Lower lobe of right lung (tissue), 2 donors: ENCODE measurements at regions not wholly inside any gene's neighbourhood (a gene's known extent, or its start where the extent isn't known, plus 50 kb on each side); places are given as distances from the start of the nearest gene placed in this dataset.

Source experiments
- ATAC-seq, 2 donors: fragments of 200-7000 bp; cut with Tn5 transposase; one replicate each; pipeline ENCODE4 v1.9.1; 2020 to 2022; ENCODE audit warnings: mild to moderate bottlenecking in 2 of 2, moderate library complexity in 2 of 2
- DNase-seq: peaks from one replicate; pipeline ENCODE4 v3.0.0-alpha.2; 2020
- H3K27ac ChIP-seq: fragments of 200-600 bp; one replicate; pipeline ENCODE4 v1.8.0; 2022
- H3K27me3 ChIP-seq: fragments of 200-600 bp; one replicate; pipeline ENCODE4 v1.8.0; 2022; ENCODE audit warnings: low read depth
- H3K36me3 ChIP-seq: fragments of 200-600 bp; one replicate; pipeline ENCODE4 v1.8.0; 2022; ENCODE audit warnings: mild to moderate bottlenecking
- H3K4me1 ChIP-seq: fragments of 200-600 bp; one replicate; pipeline ENCODE4 v1.8.0; 2022
- H3K4me3 ChIP-seq: fragments of 200-600 bp; one replicate; pipeline ENCODE4 v1.8.0; 2022; ENCODE audit warnings: mild to moderate bottlenecking
- H3K9me3 ChIP-seq: fragments of 200-600 bp; one replicate; pipeline ENCODE4 v1.8.0; 2022
- CTCF ChIP-seq: fragments of 200-600 bp; IDR thresholded peaks from one replicate; pipeline ENCODE4 v1.8.0; 2022; ENCODE audit warnings: antibody characterized with exemption, mild to moderate bottlenecking
- intact Hi-C: fragments of 100-400 bp; cut with DNase I; formaldehyde crosslinking; loops from one replicate; pipeline ENCODE4 v1.11.0; 2022
- donor health status: DM: no; HTN: yes; CAD: no; lungs with severe emphysema.

DNA sequence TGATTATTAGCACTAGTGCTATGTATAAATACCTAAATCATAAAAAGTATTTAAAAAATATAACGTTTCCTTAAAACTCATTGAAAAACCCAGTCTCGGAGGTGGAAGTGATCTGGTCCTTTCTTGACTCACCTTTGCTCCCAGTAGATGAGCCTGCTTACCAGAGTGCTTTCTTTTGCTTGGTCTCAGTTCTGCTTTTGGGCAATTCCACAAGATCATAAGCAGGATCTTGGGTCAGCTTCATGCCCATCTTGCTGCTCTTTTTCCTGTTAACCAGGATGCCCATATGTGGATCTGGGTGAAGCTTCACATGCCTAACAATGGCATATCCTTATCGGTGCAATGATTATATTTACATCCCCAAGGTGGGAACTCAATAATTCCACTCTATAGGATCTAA, 332.1 kb upstream of the FAM98A start:
- intact Hi-C loops: no loop called here
- Histone ChIP-seq H3K27ac (no peak overlapping the region), H3K27me3 (no peaks in the 10 kb centered on the region), H3K36me3 (no peaks in the 10 kb centered on the region), H3K9me3 (no peaks in the 10 kb centered on the region), H3K4me1 (no peaks in the 10 kb centered on the region), H3K4me3 (no peak overlapping the region)
- no peak for ATAC-seq
- no peak for DNase-seq
- no peak for TF ChIP-seq CTCF

GRCh38 chr2:33929467-33929866, 330.4 kb upstream of the FAM98A start:
- Histone ChIP-seq H3K27ac (no peak overlapping the region), H3K27me3 (no peaks in the 10 kb centered on the region), H3K4me3 (no peak overlapping the region), H3K9me3 (no peaks in the 10 kb centered on the region), H3K36me3 (no peaks in the 10 kb centered on the region), H3K4me1 (no peaks in the 10 kb centered on the region)
- DNase-seq: no peak
- intact Hi-C loops: no loop called here
- no peak for TF ChIP-seq CTCF
- ATAC-seq: no peak

DNA sequence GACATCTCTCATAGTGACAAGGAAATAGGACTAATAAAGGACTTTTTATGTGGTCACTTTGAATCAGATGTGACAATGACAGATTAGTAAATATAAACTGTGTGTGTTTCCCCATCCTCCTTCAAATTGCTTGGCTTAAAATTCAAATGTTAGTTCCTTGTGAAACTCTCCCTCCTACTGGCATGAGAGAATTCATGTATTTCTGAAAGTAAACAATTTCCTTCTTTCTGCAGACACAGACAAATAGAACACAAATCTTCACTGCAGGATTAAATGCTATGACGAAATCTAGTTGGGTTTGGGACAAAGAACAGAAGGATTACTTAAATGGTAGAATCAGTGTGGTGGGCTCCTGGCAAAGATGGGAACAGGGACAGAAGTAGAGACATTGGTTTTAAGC, 328.7 kb upstream of the FAM98A start:
- no peak for DNase-seq
- TF ChIP-seq CTCF: no peak
- ATAC-seq: no peak
- Histone ChIP-seq H3K27ac (no peak overlapping the region), H3K9me3 (no peaks in the 10 kb centered on the region), H3K36me3 (no peaks in the 10 kb centered on the region), H3K4me3 (no peak overlapping the region), H3K27me3 (no peaks in the 10 kb centered on the region), H3K4me1 (no peaks in the 10 kb centered on the region)
- intact Hi-C loops: no loop called here

- no peak for ATAC-seq
- TF ChIP-seq CTCF: no peak
Observed at GRCh38 chr2:33925311-33925710, 326.2 kb upstream of the FAM98A start.

DNA sequence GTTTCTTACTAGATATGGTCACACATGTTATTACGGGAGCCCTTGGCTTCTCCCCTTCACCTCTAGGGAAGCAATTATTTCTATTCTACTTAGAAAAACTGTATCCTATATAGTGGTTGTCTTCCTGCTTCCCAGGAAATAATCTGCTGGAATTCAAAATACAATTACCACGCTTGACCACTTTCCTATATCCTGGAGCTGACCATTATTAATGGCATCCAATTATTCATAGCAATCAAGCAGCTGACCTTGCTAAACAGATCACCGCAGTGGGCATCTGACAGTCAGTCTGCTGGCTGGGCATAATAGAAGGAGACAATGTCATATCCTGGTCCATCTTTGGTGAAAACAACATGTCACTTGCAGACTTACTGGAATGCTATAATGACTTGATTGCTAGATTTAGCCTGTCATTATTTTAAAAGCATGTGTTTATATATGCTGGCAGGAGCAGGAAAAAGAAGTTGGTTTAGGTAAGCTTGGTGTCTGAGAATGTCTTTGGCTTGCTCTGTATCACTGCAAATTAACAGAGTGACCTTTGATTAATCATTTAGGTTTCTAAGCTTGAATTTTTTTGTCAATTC, 325.6 kb upstream of the FAM98A start:
- H3K4me1 ChIP-seq: no peaks in the 10 kb centered on the region
- H3K4me3 ChIP-seq: no peak overlapping the region
- no peak for DNase-seq
- ATAC-seq: no peak
- H3K27ac ChIP-seq: no peak overlapping the region
- H3K27me3 ChIP-seq: no peaks in the 10 kb centered on the region
- no peaks in the 10 kb centered on the region for H3K9me3 ChIP-seq
- H3K36me3 ChIP-seq: no peaks in the 10 kb centered on the region
- intact Hi-C loops: no loop called here
- TF ChIP-seq CTCF: no peak

More at GRCh38 chr2:33925311-33925710, 326.2 kb upstream of the FAM98A start:
- intact Hi-C loops: no loop called here
- H3K27me3 ChIP-seq: no peaks in the 10 kb centered on the region
- no peaks in the 10 kb centered on the region for H3K9me3 ChIP-seq
- no peak overlapping the region for H3K4me3 ChIP-seq
- no peak for DNase-seq
- no peak overlapping the region for H3K27ac ChIP-seq
- no peaks in the 10 kb centered on the region for H3K36me3 ChIP-seq
- H3K4me1 ChIP-seq: no peaks in the 10 kb centered on the region

DNA sequence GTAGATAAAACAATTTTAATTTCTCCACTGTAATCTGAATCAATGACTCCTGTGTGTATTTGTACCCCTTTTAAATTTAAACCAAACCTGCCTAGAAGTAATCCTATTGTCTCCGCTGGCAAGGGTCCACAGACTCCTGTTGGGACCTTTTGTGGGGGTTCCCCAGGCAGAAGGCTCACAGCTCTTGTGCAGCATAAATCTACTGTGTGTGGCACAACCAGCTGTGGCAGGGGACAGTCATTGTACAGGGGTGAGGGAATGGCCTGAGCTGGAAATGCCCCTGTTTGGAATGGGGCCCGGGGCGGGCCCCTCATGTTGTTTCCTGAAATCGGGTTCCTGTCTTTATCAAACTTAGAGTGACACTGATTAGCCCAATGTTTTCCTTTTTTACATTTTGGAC, 318.2 kb upstream of the FAM98A start:
- TF ChIP-seq CTCF: no peak
- H3K27ac ChIP-seq: no peak overlapping the region
- intact Hi-C loops: no loop called here
- DNase-seq: no peak
- no peaks in the 10 kb centered on the region for H3K4me1 ChIP-seq
- H3K4me3 ChIP-seq: no peak overlapping the region
- no peaks in the 10 kb centered on the region for H3K9me3 ChIP-seq
- no peaks in the 10 kb centered on the region for H3K27me3 ChIP-seq
- H3K36me3 ChIP-seq: no peaks in the 10 kb centered on the region
- ATAC-seq: no peak
